ENCODE measurements at regions not wholly inside any gene's neighbourhood (a gene's known extent, or its start where the extent isn't known, plus 50 kb on each side); places are given as distances from the start of the nearest gene placed in this dataset.
"Not testable (repeated sequence)": the region's sequence is repeated elsewhere in the genome, so short reads cannot be mapped to it uniquely, and the experiment has no call there.

DNA sequence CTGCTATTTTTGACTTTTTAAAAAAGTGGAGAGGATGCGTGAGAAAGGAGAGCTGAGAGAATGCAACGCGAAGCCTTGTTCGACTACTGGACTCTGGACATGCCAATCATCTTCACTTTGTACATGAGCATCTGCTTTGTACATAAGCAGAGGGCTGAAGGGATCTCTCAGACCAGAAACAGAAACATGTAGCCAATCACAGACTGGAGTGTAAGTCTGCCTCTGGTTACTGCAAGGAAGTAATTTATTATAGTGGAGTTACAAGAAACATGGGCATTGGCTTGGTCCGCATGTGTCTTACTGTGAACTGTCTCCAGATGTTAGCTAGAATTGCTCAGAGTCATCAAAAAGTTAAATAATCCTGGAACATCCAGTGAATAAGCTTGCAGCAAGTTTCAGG is 190.0 kb upstream of the GRAMD2B start:
- no peak for DNase-seq

DNA sequence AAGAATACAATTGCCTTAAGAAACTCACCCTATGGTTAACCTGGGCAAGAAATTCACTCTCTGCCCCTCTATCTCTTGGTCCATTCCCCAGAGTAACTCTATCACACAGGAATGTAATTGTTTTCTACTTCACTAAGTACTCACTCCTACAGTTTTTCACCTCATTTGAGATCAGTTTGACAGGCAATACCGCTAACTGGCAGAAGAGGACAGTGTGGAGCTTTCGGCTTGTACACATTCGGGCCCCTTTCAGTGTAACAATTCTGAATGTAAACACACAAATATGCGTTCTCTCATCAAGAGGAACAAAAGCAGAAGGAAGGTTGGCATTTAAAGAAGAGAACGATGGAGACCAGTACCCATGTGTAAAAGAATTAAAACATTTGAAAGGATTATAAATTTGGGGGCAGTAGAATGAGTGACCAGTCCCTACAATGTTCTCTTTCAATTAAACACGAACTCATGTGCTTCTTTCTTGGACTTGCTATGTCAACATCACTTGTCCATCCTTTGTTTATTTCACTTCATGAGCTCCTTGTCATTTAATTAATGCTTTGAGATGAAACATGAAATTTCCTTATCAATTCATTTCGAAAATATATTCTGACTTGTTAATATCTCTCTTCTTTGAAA is 188.5 kb upstream of the GRAMD2B start:
- DNase-seq, result no peak

DNA sequence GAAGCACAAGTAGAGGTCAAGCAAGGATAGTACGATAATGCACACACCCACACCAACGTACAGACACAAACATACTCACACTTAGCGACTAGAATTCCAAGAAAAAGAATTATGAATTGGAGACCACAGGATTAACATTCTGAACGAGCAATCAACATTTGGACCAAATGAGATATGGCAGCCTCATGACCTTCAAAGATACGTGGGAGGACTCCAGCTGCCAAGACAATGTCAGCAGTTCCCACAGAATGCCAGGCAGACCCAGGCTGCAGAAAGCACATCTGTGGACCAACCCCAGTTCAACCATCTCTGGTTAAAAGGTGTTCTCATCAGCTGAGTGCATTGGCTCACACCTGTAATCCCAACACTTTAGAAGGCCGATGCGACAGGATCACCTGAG is 187.6 kb upstream of the GRAMD2B start:
- no peak for DNase-seq

DNA sequence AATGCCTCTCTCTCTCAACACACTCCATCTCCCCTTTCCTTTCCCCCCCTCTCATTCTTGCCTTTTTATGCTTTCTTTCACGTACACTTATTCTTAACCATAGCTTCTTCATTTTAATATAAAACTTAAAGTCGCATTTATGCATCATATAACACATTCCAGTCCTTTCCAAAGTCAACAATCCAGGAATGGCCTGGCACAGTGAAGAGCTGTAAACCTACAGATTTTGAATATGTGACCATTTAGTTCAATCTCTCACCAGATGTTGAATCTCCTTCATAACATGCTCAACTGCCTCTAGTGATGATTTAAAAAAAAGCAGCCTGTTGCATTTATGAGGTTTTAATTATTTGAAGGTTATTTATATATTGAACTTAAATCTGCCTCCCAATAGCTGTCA is 186.2 kb upstream of the GRAMD2B start:
- no peak for DNase-seq

DNA sequence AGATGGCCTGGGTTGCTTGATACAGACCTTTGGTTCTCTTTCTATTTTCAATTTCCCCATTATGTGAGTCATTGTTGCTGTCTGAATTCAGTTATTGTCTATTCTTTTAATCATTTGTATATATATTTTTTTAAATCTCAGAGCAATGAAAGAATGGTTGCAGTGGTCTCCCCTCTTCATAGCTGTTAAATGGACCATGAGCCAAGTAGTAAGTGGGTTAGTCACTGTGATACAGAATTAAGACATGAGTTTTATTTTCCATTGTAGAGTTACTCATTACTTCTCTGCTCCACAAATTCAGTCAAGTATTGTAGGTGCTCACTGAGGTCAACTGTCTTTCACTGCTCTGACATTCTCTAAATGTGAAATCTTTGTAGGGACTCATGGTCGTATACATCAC is 174.6 kb upstream of the GRAMD2B start:
- no peak for DNase-seq

DNA sequence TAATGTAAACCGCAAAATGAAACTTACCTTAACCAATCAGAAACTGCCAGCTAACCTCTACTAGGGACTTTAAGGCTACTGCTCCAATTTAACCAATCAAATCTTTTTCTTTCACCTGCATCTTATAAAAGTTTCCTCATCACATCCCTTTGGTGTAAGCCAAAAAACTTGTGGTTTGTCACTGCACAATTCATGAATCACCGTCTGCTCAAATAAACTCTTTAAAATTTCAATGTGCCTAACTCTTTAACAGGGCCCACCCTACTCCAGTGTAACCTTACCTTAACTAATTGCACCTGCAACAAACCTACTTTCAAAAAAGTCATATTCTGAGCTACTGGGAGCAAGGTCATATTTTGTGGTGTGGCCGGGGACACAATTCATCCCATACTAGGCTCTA is 172.2 kb upstream of the GRAMD2B start:
- no peak for DNase-seq

DNA sequence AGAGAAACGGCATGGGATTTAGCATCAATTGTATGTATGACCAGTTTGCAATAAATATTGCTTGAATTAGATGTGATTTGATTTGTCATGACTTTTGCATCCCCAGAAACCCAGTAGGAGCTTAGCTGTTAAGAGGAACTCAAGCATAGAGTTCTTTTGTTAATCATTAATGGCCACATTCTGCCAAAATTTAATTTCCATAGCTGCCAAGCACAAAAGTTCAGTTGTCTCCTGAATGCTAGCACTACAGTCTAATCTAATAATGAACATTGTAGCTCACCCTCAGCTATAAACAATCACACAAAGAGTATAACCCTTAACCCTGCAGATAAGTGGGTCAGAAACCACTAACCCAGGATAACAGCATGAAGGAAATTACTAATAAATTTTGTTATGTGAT is 169.8 kb upstream of the GRAMD2B start:
- DNase-seq, result no peak

DNA sequence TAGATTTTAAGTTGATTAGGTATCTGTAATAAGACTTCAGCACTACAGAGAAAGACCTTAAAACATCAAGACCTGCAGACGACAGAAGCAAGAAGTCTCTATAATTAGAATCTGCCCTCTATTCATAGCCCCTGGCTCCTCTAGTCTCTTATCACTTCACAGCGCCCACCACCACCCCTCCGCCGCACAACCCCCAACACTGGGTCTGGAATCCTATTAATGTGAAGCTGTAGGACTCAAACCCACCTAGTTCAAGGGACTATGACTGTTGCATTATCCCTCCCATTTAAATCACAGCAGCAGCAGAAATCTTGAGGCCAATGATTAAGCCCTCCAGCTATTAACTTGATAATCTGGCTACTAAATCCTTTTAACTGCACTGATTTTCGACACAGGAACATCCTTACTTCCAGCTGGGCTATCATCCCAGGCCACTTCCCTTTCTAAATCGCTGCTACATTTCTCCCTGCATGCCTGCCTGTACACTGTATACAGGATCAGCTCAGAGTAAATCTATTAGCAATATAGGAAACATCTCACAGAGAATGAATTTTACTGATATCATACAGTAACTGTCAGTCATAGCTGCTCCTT is 159.5 kb upstream of the GRAMD2B start:
- no peak for DNase-seq

DNA sequence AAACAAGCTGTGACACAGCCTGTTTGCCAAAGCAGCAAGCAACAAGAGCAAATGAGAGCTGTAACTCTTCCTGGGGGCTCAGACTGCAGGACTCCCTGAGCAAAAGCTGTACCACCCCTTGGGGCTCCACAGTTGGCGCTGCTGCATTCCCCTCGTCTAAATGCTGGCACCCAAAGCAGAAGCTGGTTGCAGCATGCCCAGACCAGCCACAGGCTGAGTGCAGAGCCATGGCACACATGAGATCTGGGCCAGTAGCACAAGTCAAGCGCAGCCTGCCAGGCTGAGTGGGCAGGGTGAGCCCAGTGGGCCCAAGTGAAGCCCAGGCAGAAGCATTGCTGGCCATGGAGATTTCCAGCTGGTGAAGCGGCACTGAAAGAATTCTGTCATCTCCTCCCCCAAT is 157.3 kb upstream of the GRAMD2B start:
- DNase-seq, result no peak

DNA sequence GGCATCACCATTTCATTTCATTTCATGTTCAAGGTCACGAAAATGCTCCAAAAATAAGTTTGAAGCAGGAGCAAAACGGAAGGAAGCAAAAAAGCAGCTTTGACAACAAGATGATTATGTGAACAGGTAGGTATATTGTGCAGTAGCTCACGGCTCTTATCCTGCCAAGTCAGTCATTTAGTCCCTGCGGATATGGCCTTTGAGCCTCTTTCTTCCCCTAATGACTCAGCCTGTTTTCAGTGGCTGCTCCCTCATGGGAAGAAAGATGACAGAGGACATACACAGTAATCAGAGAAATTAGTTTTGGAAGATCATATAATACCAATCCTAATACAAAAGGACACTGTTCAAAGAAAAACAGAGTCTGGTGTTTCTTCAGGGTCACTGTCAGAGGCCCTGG is 155.8 kb upstream of the GRAMD2B start:
- DNase-seq, result no peak

DNA sequence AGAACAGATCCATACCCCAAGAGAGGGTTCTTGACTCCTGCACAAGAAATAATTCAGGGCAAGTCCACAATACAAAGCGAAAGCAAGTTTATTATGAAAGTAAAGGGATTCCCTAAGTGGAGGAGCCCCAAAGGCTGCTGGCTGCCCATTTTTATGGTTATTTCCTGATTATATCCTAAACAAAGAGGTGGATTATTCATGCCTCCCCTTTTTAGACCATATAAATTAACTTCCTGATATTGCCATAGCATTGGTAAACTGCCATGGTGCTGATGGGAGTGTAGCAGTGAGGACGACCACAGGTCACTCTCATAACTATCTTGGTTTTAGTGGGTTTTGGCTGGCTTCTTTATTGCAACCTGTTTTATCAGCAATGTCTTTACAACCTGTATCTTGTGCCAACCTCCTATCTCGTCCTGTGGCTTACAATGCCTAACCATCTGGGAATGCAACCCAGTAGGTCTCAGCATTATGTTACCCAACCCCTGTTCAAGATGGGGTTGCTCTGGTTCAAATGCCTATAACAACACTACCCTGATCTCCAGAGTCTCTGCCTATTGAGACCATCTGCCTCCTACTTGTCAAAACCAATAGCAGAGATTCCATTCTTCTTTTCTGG is 154.4 kb upstream of the GRAMD2B start:
- DNase-seq, result no peak

DNA sequence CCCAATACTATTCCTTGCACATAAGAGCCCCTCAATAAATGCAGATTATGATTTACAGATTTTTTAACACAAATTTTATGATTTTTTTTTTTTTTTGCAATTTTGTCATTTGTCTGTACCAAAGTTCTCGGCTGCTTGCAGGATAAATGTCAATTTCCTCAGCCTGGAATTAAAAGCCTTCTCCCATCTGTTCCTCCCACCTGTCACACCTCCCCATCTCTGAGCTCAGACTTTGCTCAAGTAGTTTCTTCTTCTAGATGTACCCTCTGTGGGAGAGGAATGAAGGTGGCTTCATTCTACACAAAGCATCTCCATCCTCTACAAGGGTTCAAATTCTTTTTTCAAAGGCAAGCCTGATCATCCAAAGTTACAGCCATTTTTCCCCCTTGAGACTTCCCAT is 153.7 kb upstream of the GRAMD2B start:
- DNase-seq, result no peak

DNA sequence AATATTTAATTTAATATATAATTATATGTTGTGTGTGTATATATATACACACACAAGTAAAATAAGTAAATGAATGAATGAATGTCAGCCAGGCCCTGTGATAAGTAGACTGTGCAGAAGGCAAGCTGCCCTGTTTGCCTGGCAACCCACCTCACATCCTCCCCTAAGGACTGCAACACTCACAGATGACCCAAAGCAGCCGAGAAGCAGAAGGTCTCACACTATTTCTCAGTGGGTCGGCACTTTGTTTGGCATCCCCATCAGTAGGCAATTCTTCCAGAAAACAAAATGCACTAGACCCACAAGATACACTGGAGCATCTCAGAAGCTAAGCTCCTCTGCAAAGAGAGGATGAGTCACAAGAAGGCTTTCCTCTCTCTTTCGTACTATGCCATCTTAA is 152.1 kb upstream of the GRAMD2B start:
- DNase-seq, result no peak

DNA sequence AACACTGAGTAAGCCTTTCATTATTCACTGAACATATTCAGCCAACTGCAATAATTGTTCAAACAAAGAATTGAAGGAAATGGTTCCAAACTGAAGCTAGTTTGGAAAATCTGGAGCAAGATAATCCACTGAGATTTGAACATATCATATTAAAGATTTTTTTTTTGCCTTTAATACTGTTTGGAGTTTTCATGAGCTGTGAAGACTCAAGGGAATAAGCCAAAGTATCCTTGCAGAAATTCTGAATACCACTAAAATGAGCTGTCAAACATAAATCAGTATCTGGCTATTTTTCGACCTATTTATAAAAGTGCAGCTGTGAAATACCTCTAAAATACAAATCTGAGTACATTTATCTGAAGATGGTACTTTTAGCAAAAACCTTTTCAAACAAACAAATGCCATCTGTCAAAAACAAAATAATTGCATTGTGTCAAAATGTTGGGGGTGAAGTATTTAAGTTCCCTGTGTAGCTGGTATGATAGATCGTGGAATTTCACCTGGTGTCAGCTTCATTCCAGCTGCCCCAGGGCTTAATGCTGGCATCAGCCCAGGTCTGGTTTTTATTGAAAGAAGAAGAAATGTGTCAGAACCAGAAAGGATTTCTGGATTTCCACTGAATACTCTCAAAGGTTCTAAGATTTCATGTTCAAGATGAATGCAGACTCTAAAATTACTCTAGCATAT is 149.0 kb upstream of the GRAMD2B start:
- no peak for DNase-seq

DNA sequence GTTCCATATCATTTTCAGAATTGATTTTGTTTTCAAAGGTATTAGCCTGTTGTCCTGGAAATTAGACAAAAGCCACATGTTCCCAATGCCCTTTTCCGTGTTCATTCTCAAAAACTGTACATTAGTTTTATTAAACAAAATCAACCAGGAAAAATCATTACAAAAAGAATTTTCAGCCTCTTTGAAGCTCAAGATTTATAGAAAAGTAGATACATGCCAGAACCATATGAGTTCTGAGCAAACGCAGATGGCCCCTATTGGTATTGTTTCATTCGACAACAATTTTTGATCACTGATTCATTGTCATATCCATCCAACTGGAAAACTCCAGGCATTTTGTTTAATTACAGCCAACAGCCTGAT is 148.5 kb upstream of the GRAMD2B start:
- no peak for DNase-seq

DNA sequence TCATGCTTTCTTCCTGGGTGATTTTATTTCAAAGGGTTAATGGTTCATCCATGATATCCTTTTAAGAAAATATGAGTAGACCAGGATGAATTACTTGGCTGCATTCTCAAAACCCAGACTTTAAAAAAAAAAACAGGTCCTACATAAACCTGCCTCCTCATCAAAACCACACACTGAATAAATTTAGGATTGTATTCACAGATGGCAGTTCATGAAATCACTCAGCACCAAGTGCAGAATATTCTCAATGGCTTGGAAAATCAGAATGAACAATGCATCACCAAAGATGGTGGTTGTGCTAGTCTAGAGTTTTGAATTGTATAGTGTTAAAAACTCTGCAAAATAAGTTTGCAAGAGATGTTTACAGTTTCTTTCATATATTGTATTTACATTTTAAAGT is 145.4 kb upstream of the GRAMD2B start:
- no peak for DNase-seq

DNA sequence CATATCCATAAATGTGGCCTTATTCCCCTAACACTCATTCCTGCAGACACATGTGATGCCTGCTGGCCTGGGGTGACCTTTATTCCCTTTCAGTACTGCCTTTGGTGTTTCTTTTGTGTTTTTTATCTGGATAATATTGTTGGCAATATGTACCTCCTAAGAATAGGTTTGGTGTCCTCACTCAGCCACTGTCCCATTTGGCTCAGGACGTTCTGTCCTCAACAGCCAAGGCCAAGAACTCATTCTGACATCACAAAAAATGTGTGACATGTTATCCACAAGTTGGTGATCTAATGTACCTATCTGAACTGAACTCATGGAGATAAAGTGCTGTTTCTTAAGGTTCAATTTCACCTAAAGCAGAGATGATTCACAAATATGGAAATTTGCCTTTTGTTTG is 142.9 kb upstream of the GRAMD2B start:
- DNase-seq, result no peak

DNA sequence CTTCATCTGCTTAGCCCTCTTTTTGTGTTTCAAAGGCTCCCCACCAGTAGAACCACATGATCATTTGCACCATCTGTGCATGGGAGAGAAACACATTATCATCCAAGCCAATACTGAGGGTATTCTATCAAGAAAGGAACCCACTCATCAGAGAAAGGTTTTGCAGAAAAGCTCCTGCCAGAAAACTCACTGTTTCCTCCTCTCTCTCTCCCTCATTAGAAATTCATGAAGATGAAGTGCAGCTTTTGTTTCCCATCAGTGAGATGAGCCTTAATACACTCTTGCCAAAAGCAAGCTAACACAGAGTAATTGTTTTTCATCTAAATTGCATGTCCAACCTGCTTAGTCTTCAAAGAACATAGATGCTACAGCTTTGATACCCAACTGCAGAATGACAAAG is 142.4 kb upstream of the GRAMD2B start:
- no peak for DNase-seq

DNA sequence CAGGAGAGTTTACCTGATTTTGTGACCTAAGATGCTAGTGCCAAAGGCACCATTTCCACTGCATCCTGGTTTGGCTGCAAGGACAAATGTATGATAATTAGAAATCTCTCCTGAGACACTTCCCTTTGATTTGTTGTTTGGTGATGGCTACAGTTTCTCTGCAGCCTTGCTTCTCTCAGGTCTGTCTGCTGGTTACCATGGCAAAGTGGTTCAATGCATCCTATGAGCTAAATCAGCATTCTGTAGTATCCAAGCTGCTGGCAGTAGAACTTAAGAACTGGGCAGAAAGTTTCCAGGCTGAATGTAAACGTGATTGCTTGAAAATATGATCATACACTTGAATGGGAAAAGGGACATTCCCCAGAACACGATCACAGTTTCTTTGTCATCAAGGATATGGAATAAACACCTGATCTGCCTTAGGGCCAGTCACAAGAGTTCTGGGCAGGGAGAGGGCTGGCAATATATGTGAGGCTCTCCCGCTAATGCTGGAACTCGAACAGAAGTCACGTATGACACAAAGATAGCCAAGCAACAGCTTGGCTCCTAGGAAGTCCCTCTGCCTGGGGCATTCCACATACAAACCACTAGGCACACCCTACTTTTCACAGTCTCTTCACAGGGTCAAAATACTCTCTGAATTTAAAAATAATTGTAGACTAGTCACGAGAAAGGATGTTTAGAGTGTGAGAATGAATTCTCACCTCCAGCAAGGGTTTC is 138.1 kb upstream of the GRAMD2B start:
- no peak for DNase-seq

DNA sequence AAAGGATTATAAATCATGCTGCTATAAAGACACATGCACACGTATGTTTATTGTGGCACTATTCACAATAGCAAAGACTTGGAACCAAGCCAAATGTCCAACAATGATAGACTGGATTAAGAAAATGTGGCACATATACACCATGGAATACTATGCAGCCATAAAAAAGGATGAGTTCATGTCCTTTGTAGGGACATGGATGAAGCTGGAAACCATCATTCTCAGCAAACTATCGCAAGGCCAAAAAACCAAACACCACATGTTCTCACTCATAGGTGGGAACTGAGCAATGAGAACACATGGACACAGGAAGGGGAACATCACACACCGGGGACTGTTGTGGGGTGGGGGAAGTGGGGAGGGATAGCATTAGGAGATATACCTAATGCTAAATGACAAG is 127.1 kb upstream of the GRAMD2B start:
- not testable (repeated sequence) for DNase-seq

DNA sequence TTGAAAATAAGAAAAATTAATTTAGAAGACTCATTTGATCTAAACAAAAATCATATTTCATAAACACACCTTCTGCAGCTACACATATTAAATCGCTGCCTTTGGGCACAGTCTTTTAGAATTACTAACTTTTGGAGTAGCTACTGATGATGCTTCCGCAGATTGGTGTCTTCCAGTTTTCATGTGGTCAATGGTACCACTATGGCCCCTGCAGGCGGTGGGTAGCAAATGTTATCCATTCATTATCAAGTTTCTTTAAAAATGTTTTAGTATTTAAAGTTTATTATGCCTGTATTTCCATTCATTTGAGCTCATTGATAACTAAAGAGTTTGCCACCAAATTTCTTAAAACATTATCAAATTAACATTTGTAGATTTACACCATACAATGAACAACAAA is 122.9 kb upstream of the GRAMD2B start:
- DNase-seq, result no peak

DNA sequence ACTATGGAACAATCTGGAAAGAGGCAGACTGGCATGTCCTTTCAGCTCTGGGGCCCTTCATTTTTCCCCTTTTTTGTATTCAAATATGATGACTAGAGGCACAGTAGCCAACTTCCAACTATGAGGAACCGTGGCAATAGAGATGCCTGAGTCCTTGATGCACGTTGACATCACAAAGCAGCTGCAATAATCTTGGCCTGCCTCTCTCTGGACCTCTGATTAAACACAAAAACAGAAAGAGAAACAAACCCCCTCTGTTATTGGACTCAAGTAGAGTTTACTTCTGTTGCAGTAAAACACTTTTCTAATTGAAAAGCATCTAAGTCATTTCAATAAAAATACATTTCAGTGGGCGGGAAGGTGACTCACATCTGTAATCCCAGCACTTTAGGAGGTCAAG is 122.2 kb upstream of the GRAMD2B start:
- no peak for DNase-seq

DNA sequence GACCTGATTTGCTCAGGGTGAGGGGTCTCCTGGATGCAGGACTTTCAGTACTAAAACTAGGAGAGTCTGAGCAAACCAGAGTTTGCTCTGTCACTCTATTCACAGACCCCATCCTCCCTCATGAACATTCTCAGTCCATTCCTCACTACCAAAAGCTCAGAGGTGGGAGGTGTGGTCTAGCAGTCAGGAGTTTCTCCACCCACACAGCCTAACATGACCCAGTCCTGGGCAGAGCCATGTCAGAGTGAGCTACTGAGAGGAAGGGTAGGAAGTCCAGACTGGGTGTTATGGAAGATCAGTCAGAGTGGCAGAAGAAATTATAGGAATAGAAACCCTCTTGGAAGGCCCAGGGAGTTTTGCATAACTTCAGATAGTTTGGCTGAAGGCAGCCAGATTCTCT is 113.3 kb upstream of the GRAMD2B start:
- no peak for DNase-seq

DNA sequence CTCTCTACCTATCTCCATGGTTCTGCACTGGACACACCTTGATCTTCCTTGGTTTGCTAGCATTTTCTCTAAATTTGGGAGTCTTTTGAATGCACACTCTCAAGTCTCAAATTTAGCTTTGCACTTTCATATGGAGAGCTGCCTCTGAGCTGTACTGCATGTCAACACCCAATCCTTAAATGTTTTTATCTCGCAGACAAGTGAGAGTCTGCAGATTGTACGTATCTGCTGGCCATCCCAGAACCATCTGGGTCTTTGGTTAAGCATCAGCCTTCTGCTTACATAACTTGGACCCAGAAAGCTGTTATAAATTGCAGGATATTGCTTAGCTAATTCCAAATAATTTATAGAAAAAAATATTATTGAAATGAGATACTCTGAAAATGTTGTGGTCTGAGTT is 111.4 kb upstream of the GRAMD2B start:
- no peak for DNase-seq

All from stimulated activated CD8-positive, alpha-beta memory T cell treated with anti-CD3 and anti-CD28 coated beads, Interleukin-4, amount 100 ng/mL, for 48 hours (primary cell).